Endodermal cell (in vitro differentiated cells): ENCODE measurements at regions not wholly inside any gene's neighbourhood (a gene's known extent, or its start where the extent isn't known, plus 50 kb on each side); places are given as distances from the start of the nearest gene placed in this dataset.

Source experiments
- DNase-seq: peaks from one replicate; pipeline ENCODE4 v3.0.0-alpha.2; 2017
- H3K27ac ChIP-seq: 2 replicates; pipeline ENCODE4 v1.5.1; 2013; ENCODE audit warnings: mild to moderate bottlenecking, low read depth, low read length, moderate library complexity
- H3K27me3 ChIP-seq: 2 replicates; pipeline ENCODE4 v1.6.1; 2013; ENCODE audit warnings: mild to moderate bottlenecking, low read length, moderate library complexity; ENCODE audit not compliant: insufficient read depth, control insufficient read depth, poor library complexity, severe bottlenecking
- H3K36me3 ChIP-seq: 2 replicates; pipeline ENCODE4 v1.7.0; 2013; ENCODE audit warnings: mild to moderate bottlenecking, low read length, moderate library complexity; ENCODE audit not compliant: control insufficient read depth, insufficient read depth
- H3K4me1 ChIP-seq: one replicate; pipeline ENCODE4 v1.7.0; 2013; ENCODE audit warnings: low read length; ENCODE audit not compliant: control insufficient read depth, insufficient read depth
- H3K4me3 ChIP-seq: 2 replicates; pipeline ENCODE4 v1.5.1; 2013; ENCODE audit warnings: mild to moderate bottlenecking, low read length, moderate library complexity
- H3K9ac ChIP-seq: 2 replicates; pipeline ENCODE4 v1.6.1; 2013; ENCODE audit warnings: mild to moderate bottlenecking, low read length, moderate library complexity; ENCODE audit not compliant: poor library complexity, severe bottlenecking; ENCODE audit errors: extremely low read depth
- H3K9me3 ChIP-seq: 2 replicates; pipeline ENCODE4 v1.6.1; 2013; ENCODE audit warnings: mild to moderate bottlenecking, low read length, moderate library complexity; ENCODE audit not compliant: control insufficient read depth
- H3K27ac Mint-ChIP-seq: 2 replicates; pipeline ENCODE4 v1.8.0; 2020; ENCODE audit warnings: mixed read lengths
- H3K27me3 Mint-ChIP-seq: 2 replicates; pipeline ENCODE4 v1.8.0; 2021; ENCODE audit warnings: mild to moderate bottlenecking, mixed read lengths; ENCODE audit not compliant: insufficient read depth
- H3K36me3 Mint-ChIP-seq: 2 replicates; pipeline ENCODE4 v1.8.0; 2020; ENCODE audit warnings: low read depth, mixed read lengths
- H3K4me1 Mint-ChIP-seq: 2 replicates; pipeline ENCODE4 v1.8.0; 2020; ENCODE audit warnings: mixed read lengths
- H3K4me3 Mint-ChIP-seq: 2 replicates; pipeline ENCODE4 v1.8.0; 2020; ENCODE audit warnings: mild to moderate bottlenecking, moderate library complexity, mixed read lengths
- H3K9me3 Mint-ChIP-seq: 2 replicates; pipeline ENCODE4 v1.8.0; 2020; ENCODE audit warnings: mild to moderate bottlenecking, mixed read lengths
- CTCF ChIP-seq: fragments of 200-600 bp; sonication (generic); conservative IDR thresholded peaks from 2 replicates; pipeline ENCODE4 v1.5.0; 2021; ENCODE audit warnings: antibody characterized with exemption, mild to moderate bottlenecking
- WGBS, 2 experiments: methylation state at CpG; one replicate each; pipeline versions ENCODE4 v1.1.5 to v1.1.7; 2013; ENCODE audit warnings: missing lambda C conversion rate in 2 of 2, mixed read lengths in 1 of 2; ENCODE audit not compliant: insufficient coverage in 1 of 2, insufficient read length in 1 of 2; 5-methylcytosine and 5-hydroxymethylcytosine counted together

GRCh38 chr1:38488162-38488898 is 371.2 kb downstream of the RRAGC start:
- DNase-seq, result peak; percentile 7
- no peak overlapping the region for H3K27ac Mint-ChIP-seq
- H3K9me3 Mint-ChIP-seq, result peaks cover 8% of the 10 kb centered on the region
- H3K4me3 Mint-ChIP-seq, result no peak overlapping the region
- Histone ChIP-seq H3K9ac (no peak overlapping the region), H3K4me1 (no peaks in the 10 kb centered on the region), H3K36me3 (no peaks in the 10 kb centered on the region), H3K27me3 (no peaks in the 10 kb centered on the region), H3K9me3 (peaks cover 13% of the 10 kb centered on the region), H3K4me3 (no peak overlapping the region), H3K27ac (no peak overlapping the region)
- no peak for TF ChIP-seq CTCF
- peaks cover 23% of the 10 kb centered on the region for H3K4me1 Mint-ChIP-seq
- 78 to 95% methylated on average over 2 to 6 of the region's 6 CpGs for WGBS, 2 experiments
- H3K27me3 Mint-ChIP-seq, result peaks cover 21% of the 10 kb centered on the region
- no peaks in the 10 kb centered on the region for H3K36me3 Mint-ChIP-seq

DNA sequence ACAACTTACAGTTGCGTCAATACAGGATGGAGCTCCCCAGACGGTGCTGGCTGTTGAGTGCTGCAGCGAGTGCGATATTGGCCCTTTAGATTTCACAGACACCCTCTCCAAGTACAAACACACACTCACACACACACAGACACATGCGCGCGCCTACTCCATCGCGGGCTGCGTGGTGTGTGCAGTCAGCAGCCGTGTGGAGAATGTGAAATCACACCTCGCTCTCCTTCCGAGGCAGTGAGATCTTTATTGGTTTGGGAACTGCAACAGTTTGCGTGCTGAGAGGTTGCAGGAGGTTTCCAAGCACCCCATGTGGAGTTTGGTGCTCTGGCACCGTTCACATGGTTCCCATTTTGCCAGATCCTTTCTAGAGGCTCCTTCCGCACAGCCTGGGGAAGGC is 372.2 kb downstream of the RRAGC start:
- TF ChIP-seq CTCF, result no peak

GRCh38 chr1:38486085-38486484 is 373.5 kb downstream of the RRAGC start:
- H3K9me3 ChIP-seq, result peaks cover 13% of the 10 kb centered on the region
- peaks cover 14% of the 10 kb centered on the region for H3K4me1 Mint-ChIP-seq
- H3K27ac ChIP-seq, result peak overlapping the region; percentile 84
- no peak overlapping the region for H3K4me3 ChIP-seq
- H3K4me3 Mint-ChIP-seq, result no peak overlapping the region
- TF ChIP-seq CTCF, result no peak
- no peak overlapping the region for H3K9ac ChIP-seq
- H3K9me3 Mint-ChIP-seq, result peaks cover 8% of the 10 kb centered on the region
- peak; percentile 53 for DNase-seq
- H3K36me3 Mint-ChIP-seq, result no peaks in the 10 kb centered on the region
- H3K27me3 Mint-ChIP-seq, result peaks cover 31% of the 10 kb centered on the region
- no peak overlapping the region for H3K27ac Mint-ChIP-seq
- H3K27me3 ChIP-seq, result peaks cover 5% of the 10 kb centered on the region
- H3K4me1 ChIP-seq, result no peaks in the 10 kb centered on the region
- 40 to 50% methylated on average over 4 to 5 of the region's 5 CpGs for WGBS, 2 experiments
- H3K36me3 ChIP-seq, result no peaks in the 10 kb centered on the region

More for the DNA sequence above, 372.2 kb downstream of the RRAGC start:
- DNase-seq, result no peak
- H3K9me3 ChIP-seq, result peaks cover 13% of the 10 kb centered on the region
- H3K27me3 Mint-ChIP-seq, result peaks cover 23% of the 10 kb centered on the region
- no peaks in the 10 kb centered on the region for H3K36me3 ChIP-seq
- H3K9ac ChIP-seq, result no peak overlapping the region
- no peaks in the 10 kb centered on the region for H3K4me1 ChIP-seq
- H3K9me3 Mint-ChIP-seq, result peaks cover 8% of the 10 kb centered on the region
- 91 to 97% methylated on average over 15 to 16 of the region's 16 CpGs for WGBS, 2 experiments
- no peaks in the 10 kb centered on the region for H3K36me3 Mint-ChIP-seq
- peaks cover under 1% of the 10 kb centered on the region for H3K27me3 ChIP-seq
- H3K4me3 ChIP-seq, result no peak overlapping the region
- no peak overlapping the region for H3K27ac ChIP-seq
- peaks cover 21% of the 10 kb centered on the region for H3K4me1 Mint-ChIP-seq
- H3K27ac Mint-ChIP-seq, result no peak overlapping the region
- no peak overlapping the region for H3K4me3 Mint-ChIP-seq
